Thyroid gland (tissue), 4 donors: ENCODE measurements at regions not wholly inside any gene's neighbourhood (a gene's known extent, or its start where the extent isn't known, plus 50 kb on each side); places are given as distances from the start of the nearest gene placed in this dataset.

ENCODE experiments used
- DNase-seq, 2 donors: peaks; one replicate each; pipeline ENCODE4 v3.0.0-alpha.2; 2019
- H3K27ac ChIP-seq, 3 donors: fragments of 200-600 bp; sonication (generic); 1 replicate in 2 of 3; 2 replicates in 1 of 3; pipeline ENCODE4 v1.5.1; 2016 to 2019; ENCODE audit warnings: mild to moderate bottlenecking in 1 of 3, moderate library complexity in 1 of 3
- H3K27me3 ChIP-seq: fragments of 200-600 bp; sonication (generic); one replicate; pipeline ENCODE4 v1.5.1; 2019
- H3K36me3 ChIP-seq, 2 donors: fragments of 200-600 bp; sonication (generic); one replicate each; pipeline ENCODE4 v1.5.1; 2016 to 2019
- H3K4me1 ChIP-seq, 2 donors: fragments of 200-600 bp; sonication (generic); one replicate each; pipeline ENCODE4 v1.5.1; 2017 to 2019
- H3K4me3 ChIP-seq, 3 donors: fragments of 200-600 bp; sonication (generic); replicated peaks in 1 of 3; 1 replicate in 2 of 3; 2 replicates in 1 of 3; pipeline ENCODE4 v1.5.1; 2016; ENCODE audit warnings: mild to moderate bottlenecking in 1 of 3
- H3K9me3 ChIP-seq: fragments of 200-600 bp; sonication (generic); one replicate; pipeline ENCODE4 v1.5.1; 2017
- POLR2A ChIP-seq, 2 donors: fragments of 450-650 bp; IDR thresholded peaks; one replicate each; pipeline ENCODE4 v1.6.1; 2017; ENCODE audit warnings: antibody characterized with exemption in 2 of 2, mild to moderate bottlenecking in 2 of 2, moderate library complexity in 1 of 2
- WGBS, 2 donors: methylation state at CpG; one replicate each; pipeline ENCODE4 v1.1.5; 2017; 5-methylcytosine and 5-hydroxymethylcytosine counted together
- intact Hi-C: fragments of 100-400 bp; cut with DNase I; formaldehyde crosslinking; loops from one replicate; pipeline ENCODE4 v1.15.1; 2023
- TF ChIP-seq, protein P1 (sequence below), 6 experiments: fragments of 200-600 bp in 3 of 6; fragments of 450-650 bp in 3 of 6; sonication (generic) in 3 of 6; IDR thresholded peaks; one replicate each; pipeline ENCODE4 v1.5.1; 2016 to 2019; ENCODE audit warnings: antibody characterized with exemption in 6 of 6, mild to moderate bottlenecking in 2 of 6, inconsistent platforms in 1 of 6, moderate library complexity in 1 of 6

GRCh38 chr7:20964281-20964918 lies 177.7 kb upstream of the SP8 start:
- Histone ChIP-seq H3K36me3 (no peaks in the 10 kb centered on the region), H3K27me3 (no peaks in the 10 kb centered on the region), H3K9me3 (no peaks in the 10 kb centered on the region), H3K27ac (no peak overlapping the region), H3K4me3 (no peak overlapping the region), H3K4me1 (no peaks in the 10 kb centered on the region)
- TF ChIP-seq, protein P1, sequence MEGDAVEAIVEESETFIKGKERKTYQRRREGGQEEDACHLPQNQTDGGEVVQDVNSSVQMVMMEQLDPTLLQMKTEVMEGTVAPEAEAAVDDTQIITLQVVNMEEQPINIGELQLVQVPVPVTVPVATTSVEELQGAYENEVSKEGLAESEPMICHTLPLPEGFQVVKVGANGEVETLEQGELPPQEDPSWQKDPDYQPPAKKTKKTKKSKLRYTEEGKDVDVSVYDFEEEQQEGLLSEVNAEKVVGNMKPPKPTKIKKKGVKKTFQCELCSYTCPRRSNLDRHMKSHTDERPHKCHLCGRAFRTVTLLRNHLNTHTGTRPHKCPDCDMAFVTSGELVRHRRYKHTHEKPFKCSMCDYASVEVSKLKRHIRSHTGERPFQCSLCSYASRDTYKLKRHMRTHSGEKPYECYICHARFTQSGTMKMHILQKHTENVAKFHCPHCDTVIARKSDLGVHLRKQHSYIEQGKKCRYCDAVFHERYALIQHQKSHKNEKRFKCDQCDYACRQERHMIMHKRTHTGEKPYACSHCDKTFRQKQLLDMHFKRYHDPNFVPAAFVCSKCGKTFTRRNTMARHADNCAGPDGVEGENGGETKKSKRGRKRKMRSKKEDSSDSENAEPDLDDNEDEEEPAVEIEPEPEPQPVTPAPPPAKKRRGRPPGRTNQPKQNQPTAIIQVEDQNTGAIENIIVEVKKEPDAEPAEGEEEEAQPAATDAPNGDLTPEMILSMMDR (IDR thresholded peaks at IDR 0.05): no peak
- no peak for TF ChIP-seq POLR2A (IDR thresholded peaks at IDR 0.05)
- DNase-seq: no peak
- 82 to 85% methylated on average over 5 of the region's 5 CpGs for WGBS, 2 donors
- intact Hi-C loops: no loop called here

- Histone ChIP-seq H3K27me3 (no peaks in the 10 kb centered on the region), H3K4me1 (no peaks in the 10 kb centered on the region), H3K9me3 (no peaks in the 10 kb centered on the region), H3K27ac (no peak overlapping the region), H3K4me3 (no peak overlapping the region), H3K36me3 (no peaks in the 10 kb centered on the region)
- WGBS, 2 donors: 70 to 78% methylated on average over 3 of the region's 3 CpGs
- DNase-seq: no peak
- TF ChIP-seq POLR2A (IDR thresholded peaks at IDR 0.05): no peak
- TF ChIP-seq, protein P1 (IDR thresholded peaks at IDR 0.05): no peak
- intact Hi-C loops: no loop called here
These were observed 184.5 kb upstream of the SP8 start for GRCh38 chr7:20971219-20971618.

DNA sequence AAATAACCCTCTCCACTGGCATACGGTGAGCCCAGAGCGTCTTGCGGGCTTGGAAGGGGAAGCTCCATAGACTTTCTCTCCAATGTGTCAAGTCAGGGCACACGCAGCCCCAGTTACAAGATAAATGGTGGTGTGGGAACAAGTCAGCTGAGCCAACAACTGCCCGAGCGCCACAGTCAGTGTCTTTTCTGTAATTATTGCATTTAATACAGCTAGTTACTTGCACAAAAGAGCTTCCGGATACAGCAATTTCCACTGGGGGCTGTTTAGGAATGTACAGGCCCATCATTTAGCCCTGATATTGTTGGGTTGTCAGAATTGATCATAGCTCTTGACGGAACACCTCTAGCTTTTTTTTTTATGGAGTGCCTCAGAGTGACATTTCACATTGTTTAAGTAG lies 193.5 kb upstream of the SP8 start:
- no peak overlapping the region for H3K27ac ChIP-seq
- H3K36me3 ChIP-seq: no peaks in the 10 kb centered on the region
- 86 to 88% methylated on average over 8 of the region's 8 CpGs for whole genome bisulfite sequencing, 2 donors
- H3K4me3 ChIP-seq: no peak overlapping the region
- no peak for TF ChIP-seq POLR2A (IDR thresholded peaks at IDR 0.05)
- TF ChIP-seq, protein P1 (IDR thresholded peaks at IDR 0.05): no peak
- no peaks in the 10 kb centered on the region for H3K27me3 ChIP-seq
- H3K9me3 ChIP-seq: no peaks in the 10 kb centered on the region
- no peak for DNase-seq
- intact Hi-C loops: no loop called here
- no peaks in the 10 kb centered on the region for H3K4me1 ChIP-seq

- no peak overlapping the region for H3K27ac ChIP-seq
- no peak for DNase-seq
These were observed 194.1 kb upstream of the SP8 start for GRCh38 chr7:20980668-20981264.

DNA sequence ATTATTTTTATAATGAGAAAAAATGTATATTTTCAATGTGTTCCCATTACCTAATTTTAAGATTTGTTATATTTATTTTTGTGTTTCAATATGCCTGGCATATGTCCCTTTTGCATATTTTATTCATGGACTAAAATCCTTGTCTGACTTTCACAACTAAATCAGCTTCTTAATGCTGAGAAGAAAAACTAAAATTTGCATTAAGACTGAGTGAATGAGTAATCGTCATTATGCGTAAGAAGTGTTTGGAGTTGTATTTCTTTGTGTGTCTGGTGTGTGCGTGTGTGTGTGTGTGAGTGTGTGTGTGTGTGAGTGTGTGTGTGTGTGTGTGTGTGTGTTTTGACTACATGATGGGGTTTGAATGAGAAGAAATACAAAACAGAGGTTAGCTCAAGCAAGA lies 201.7 kb upstream of the SP8 start:
- no peak for DNase-seq
- WGBS, 2 donors: 88 to 92% methylated on average over 3 of the region's 3 CpGs
- Histone ChIP-seq H3K36me3 (no peaks in the 10 kb centered on the region), H3K4me1 (no peaks in the 10 kb centered on the region), H3K27ac (no peak overlapping the region), H3K27me3 (no peaks in the 10 kb centered on the region), H3K4me3 (no peak overlapping the region), H3K9me3 (no peaks in the 10 kb centered on the region)
- TF ChIP-seq POLR2A (IDR thresholded peaks at IDR 0.05): no peak
- TF ChIP-seq, protein P1 (IDR thresholded peaks at IDR 0.05): no peak
- intact Hi-C loops: no loop called here

More at GRCh38 chr7:20980668-20981264, 194.1 kb upstream of the SP8 start:
- Histone ChIP-seq H3K4me1 (no peaks in the 10 kb centered on the region), H3K4me3 (no peak overlapping the region), H3K27me3 (no peaks in the 10 kb centered on the region), H3K36me3 (no peaks in the 10 kb centered on the region), H3K9me3 (no peaks in the 10 kb centered on the region)
- intact Hi-C loops: no loop called here
- WGBS, 2 donors: 76 to 81% methylated on average over 7 of the region's 7 CpGs
- TF ChIP-seq, protein P1 (IDR thresholded peaks at IDR 0.05): no peak
- TF ChIP-seq POLR2A (IDR thresholded peaks at IDR 0.05): no peak
